NCI-H460 (cell line): ENCODE measurements at regions not wholly inside any gene's neighbourhood (a gene's known extent, or its start where the extent isn't known, plus 50 kb on each side); places are given as distances from the start of the nearest gene placed in this dataset.

Source experiments
- DNase-seq: peaks from one replicate; pipeline ENCODE4 v3.0.0-alpha.2; 2016; ENCODE audit warnings: low read depth; ENCODE audit errors: extremely low read depth

DNA sequence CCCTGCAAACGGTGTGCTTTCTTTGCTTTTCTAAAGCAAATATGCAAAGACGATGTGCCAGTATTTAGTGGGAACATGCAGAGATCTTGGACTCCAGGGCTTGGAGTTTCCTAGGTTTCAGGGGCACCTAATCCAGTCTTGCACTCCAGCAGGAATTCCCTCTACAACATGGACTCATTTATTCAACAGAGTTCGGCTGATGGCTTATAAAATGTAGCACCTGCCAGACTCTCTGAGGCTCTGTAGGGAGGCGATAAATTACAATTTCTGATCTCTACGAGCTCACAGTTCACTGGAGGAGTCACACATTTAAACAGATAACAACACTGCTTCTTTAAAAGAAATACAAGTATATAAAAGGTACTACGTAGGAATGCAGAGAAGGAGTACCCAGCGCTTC, 143.7 kb downstream of the FGF9 start:
- DNase-seq = no peak

DNA sequence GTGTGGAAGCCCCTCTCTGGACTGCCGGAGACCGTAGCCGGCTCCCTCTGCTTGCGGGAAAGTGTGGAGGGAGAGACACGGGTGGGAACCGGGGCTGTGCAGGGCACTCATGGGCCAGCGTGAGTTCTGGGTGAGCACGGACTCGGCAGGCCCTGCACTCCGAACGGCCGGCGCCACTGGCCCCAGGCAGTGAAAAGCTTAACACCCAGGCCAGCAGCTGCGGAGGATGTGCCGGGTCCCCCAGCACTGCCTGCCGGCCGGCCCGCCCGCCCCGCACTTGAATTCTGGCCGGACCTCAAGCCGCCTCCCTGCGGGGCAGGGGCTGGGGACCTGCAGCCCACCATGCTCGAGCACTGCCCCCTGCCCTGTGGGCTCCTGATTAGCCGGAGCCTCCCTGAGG, 147.0 kb downstream of the FGF9 start:
- DNase-seq = no peak

DNA sequence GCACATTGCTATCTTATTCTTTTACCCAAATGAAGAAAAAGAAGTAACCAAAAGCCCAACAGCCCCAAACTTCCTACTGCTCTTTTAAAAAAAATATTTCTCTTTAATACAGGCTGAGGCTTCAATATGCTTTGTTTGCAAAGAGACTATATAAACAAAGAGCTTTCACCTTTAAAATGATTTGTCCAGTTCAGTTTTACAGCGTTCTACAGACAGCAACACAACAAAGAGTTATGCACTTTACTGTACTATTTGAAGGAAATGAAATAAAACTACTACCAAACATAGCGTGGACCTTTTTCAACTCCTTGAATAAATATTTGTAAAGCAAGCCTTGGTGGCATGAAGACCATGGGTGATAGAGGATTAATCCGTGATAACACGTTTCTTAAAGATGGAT, 151.2 kb downstream of the FGF9 start:
- DNase-seq = no peak

DNA sequence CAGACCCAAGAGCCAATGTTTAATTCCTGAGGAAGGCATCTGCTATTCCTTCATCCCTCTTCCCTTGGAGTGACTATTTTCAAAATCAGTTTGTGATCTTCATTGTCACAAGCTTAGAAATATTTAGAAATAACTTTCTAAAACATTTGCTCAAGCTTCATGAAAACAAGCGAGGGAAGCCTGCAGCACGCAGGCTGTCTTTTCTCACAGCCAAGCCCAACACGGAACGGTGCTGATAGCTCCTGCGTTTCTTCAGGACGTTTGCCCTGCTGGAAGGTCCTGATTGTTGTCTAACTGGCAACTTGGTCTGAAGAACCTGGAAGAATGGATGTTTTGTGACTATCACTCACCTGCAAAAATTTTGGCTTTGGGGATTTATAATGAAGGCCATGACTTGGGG, 152.5 kb downstream of the FGF9 start:
- no peak for DNase-seq

DNA sequence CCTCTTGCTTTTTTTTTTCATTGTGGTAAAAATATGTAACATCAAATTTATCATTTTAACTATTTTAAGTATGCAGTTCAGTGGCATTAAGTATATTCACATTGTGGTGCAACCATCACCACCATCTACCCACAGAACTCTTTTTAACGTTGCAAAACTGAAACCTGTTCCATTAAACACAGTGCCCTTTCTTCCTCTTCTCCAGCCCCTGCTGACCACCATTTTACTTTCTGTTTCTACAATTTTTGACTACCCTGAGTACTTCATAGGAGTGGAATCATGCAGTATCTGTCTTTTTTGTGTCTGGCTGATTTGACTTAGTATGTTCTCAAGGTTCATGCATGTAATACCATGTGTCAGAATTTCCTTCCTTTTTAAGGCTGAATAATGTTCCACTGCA, 153.1 kb downstream of the FGF9 start:
- DNase-seq = no peak

DNA sequence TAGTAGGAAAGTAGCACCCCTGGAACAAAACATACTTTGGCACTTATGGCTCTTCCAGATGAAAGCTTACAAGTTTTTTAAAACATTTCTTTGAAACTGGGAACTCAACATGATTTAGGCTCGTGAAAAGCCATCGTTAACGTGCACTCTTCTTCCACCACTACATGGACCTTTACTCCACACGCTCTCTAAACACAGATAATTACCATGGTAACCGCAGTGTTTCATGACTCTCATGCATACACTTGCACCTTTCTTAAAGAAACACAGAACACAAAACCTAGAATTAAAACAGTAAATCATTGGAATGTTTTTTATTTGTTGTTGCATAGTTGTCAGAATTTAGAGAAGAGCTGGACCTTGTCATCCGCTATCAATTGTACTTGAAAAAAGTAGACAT, 154.3 kb downstream of the FGF9 start:
- no peak for DNase-seq

DNA sequence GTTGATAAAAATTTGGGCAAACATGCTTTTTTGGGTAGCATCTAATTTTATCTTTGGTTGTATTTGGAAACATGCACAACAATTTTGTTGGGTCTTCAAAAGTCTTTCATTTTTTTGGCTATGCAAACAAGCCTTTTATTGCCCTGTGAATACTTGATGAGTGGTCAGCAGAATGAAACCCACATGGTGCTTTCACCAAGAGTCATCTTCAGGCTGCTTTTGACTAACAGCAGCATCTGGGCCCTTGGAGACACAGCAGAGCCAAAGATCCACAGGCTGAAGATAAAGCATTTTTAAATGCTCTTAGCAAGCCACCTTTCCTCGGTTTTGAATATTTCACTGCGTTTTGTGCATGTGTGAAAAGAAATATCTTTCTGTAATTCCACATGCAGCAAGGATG, 154.9 kb downstream of the FGF9 start:
- DNase-seq = no peak

DNA sequence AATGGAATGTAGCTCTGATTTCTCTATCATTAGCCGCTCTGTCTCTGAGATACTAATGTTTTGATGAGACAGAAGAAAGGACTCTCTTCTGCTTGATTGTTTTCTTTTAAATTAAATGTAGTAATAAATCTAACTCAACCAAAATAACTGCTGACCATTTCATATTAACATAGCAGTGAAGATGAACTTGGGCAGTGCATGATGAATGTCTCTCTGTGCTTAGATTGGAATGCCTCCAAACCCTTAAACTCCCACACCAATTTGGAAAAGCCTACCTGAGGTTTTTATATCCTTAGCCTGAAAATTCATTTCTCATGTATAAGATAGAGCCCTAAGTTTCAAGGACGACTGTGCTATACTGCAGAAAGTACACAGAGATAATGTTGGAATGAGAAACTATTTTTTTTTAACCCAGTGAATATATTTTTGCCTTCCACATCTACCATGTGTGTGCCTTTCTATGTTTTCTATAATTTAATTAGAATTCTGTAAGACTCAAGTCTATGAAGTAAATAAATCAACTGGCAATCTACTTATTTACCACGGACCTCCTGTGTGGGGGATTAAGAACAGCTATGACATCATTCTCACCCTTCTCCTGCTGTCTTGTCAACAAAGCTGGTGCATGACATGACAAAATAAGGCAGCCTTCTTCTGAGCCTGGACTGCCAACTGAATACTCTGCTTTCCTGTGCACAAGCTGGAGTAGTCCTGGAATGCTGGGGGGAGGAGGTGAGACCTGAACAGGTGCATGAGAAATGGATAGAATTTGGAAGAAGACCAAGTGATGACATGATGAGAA, 155.5 kb downstream of the FGF9 start:
- no peak for DNase-seq

DNA sequence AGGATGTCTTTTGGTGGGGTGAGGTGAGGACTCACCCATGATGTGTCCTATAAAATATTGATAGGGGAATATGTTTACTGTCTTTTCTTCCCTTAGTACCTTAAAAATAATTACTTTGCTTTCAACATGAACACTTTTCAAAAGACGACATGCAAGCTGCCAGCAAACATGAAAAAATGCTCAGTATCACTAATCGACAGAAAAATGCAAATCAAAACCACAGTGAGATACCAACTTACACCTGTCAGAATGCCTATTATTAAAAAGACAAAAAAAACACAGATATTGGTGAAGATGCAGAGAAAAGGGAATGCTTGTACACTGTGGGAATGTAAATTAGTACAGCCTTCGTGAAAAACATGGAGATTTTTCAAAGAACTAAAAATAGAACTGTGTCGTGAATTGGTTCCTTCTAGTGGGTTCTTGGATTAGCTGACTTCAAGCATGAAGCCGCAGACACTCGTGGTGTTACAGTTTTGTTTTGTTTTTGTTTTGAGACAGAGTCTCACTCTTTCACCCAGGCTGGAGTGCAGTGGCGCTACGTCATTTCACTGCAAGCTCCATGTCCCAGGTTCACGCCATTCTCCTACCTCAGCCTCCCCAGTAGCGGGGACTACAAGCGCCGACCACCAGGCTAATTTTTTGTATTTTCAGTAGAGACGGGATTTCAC, 160.9 kb downstream of the FGF9 start:
- no peak for DNase-seq

DNA sequence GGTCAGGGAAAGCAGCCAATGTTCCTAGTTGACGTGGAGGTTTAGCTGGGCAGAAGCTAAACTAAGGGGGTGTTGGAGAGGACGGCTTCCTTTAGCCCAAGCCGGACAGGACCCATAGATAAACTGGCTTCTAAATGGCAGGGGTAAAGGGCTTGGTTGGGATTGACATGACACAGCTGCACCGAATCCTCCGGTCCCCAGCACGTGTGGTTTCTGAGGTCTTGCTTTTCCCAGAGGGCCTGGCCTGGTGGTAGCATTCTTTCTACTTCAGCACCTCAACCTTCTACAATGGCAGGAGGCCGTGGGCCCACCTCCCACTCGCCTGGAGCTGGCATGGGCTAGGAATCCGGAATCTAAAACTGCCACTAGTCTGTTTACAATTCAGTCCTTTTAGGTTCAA, 163.0 kb downstream of the FGF9 start:
- no peak for DNase-seq

DNA sequence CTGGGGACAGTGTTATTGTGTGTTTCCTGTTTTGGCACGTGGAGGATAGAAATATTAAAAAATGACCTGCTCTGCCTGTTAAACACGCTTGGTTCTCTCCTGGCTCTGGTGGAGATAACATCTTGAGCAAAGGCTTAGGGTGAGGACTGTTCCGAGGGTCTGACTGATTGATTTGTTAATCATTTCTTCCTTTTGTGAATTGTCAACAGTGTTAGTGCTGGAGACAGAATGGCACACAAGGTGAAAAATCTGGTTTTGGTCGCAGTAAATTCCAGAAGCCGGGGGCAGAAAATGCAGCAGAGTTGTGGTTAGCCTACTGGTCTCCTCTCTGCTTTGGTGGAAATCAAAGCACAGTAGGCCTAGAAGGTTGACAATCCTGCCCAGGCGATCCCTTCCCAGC, 163.6 kb downstream of the FGF9 start:
- DNase-seq = no peak

DNA sequence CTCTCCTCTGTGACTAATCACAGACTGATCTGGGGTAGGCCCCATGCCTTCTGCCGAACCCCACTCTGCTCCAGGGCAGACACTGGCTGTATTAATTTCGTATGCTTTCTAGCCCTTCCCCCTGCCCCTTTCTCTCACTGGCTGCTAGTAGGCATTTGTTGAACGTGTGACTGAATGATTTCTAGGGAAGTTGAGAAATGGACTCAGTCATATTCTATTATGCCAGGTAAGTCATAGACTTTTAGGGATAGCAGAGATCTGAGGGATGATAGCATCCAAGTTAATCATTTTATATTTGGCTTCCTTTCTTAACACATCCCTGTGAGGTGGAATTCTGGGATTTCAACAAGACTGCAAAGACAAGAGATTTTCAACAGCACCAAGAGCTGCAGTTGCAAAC, 166.4 kb downstream of the FGF9 start:
- DNase-seq = no peak

DNA sequence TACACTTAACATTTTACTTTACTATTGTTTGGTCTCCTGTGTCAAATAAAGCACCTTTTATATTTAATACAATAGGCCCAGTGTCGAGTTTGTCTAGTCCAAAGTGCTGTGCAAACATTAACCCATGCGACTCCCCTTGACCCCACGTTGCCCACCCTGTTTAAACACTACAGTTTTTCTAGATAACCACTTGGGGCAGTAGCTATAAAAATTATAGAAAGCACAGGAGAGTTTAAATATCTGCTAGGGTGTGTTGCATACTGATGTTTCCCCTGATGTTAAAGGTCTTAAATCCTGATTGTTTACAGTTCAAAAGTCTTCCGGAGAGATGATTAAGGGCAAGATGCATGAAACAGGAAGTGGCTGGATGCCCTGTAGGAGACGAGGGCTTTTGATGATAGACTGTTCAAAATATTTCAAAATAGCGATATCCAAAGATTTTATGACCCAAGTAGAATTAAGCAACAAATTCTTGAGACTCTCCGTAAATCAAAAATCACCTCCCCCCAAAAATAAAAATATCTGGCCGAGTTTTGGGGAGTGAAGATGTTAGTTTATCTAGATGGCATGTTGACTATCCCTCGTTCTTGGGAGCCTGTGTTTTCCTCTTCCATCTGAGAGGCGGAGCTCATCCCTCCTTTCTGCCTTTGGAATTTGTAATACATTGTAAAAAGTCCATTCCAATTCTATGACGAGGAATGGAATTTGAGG, 167.1 kb downstream of the FGF9 start:
- no peak for DNase-seq

DNA sequence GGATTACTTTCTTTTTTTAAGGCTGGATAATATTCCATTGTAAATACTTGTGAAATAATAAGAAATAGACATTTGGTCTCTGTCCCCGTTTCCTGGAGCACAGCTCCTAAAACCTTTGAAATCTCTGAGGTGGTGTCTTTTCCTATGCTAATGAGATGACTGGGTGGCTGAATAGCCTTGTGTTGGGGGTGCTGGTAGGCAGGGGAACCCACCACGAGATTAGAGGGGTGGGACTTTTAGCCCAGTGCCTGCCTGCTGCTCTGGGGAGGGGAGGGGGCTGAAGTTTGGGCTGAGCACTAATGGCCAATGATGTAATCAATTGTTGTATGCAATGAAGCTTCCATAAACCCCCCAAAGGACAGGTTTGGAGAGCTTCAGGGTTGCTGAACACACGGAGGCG, 175.7 kb downstream of the FGF9 start:
- no peak for DNase-seq

DNA sequence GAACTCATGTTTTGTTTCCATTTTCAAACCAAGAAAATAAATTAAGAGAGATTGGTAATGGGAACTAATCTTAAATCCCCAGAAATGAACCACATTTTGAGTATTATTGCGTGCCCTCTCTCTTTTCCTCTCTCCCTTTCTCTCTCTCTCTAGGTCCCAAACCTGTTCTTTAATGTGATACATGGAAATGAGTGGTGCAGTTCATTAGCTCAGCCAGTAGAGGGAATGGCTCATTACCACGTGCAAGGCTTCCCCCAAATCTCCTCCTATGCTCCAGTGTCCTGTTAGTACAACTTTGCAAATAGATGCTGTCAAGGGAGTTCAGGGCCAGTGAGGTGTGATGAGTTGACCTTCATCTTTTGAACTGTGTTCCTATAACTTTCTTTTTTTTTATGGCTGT, 178.4 kb downstream of the FGF9 start:
- DNase-seq = no peak

DNA sequence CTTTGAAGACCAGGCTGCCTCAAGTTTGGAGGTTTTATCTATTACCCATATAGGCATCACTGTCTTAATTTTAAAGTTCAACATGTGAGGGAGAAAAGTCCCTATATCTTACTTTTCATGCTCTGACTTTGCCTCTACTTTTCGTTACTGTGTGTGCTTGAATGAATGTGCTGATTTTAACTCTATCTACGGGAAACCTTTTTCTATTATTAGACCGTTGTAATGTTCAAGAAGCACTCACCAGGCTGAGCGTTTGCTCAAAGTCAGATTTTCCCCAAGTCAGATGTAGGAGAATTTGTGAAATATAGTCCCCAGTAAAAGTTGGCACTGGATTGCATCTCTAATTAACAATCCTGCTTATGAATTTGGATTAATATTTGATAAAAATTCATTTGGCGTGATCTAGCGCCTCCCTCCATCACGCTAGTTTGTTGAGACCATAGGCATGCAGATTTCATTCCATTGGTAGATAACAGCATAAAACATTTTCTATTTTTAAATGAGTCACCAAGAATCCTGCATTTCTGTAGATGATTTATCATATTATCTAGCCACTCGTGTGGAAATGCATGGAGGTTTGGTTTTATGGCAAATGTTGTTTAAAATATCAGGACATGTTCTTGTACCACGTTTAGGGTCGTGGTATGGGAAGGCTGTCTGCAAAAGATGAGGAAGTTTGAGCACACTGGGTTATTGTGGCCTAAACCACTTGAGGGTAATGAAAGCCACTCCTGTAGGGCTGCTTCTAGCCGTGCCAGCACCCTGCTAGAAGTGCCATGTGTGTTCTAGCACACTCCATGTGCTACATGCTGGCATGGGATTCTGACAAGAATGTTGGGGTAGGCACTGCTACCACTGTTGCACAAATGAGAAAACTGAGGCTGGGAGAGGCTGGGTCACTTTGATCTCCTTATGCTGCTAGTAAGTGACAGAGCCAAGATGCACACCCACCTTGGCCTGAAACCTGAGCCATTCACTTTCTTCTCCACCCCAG, 179.4 kb downstream of the FGF9 start:
- DNase-seq = no peak

DNA sequence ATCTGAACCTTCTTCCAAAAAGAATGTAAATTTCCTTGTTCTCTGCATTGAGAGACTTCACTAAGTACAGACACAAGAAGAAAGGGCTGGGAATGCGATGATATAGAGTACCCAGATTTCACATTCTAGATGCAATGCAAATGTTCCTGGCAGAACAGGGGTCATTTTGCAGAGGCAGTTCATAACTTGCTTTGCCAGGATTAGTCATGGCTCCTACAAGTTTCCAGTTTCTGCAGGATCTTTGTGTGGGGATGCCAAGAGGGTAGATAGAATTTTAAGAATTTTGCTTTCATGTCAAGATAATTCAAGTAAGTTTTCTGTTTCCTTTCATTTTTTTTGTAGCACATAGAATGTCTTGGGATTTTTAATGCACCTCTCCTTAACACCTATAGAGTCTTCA, 181.2 kb downstream of the FGF9 start:
- DNase-seq = no peak

DNA sequence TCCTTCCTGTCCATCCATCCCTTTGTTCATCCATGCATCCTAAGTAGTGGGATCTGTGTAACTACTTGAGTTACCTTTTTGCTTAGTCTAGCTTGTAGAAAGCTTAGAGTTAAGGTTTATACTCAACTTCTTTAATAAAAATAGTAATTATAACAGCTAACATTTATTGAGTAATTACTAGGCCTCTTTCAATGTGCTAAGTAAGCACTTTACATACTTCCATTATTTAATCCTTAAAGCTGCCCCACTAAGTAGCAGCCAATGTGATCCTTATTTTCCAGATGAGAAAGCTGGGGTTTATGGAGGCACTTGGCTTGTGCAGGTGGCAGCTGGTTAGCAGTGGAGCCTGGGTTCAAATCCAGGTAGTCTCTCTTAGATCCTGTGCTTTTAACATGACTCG, 182.9 kb downstream of the FGF9 start:
- no peak for DNase-seq

DNA sequence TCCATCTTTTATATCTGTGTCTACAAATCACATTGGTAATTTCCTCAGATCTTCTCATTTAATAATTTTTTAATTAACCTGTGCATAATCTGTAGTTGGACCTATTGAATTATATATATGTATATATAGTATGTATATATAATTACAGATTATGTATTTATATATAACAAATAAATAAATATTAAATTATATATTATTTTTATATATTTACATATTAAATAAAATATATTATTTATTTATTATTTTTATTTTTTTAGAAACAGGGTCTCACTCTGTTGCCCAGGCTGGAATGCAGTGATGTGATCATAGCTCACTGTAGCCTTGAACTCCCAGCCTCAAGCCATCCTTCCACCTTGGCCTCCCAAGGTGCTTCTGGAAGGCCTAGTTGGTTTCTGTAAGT, 197.9 kb downstream of the FGF9 start:
- no peak for DNase-seq

DNA sequence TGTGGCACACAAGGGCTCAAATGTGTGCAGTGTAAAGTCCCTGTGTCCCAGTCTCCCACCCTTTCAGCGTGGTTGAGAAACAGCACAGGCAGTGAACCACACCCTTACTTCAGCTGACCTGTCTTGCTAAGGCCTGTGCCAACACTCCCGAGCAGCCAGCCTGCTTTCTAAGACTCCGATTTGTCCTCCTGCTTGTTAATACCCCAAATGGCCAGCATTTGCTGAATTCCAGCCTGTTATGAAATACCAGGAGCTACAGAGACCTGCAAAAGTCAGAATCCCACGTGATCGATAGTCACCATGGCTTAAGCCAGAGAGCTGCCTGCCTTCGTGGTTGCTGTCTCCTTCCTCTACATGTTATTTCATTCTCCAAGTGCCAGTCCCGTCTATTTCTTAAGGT, 200.5 kb downstream of the FGF9 start:
- no peak for DNase-seq

DNA sequence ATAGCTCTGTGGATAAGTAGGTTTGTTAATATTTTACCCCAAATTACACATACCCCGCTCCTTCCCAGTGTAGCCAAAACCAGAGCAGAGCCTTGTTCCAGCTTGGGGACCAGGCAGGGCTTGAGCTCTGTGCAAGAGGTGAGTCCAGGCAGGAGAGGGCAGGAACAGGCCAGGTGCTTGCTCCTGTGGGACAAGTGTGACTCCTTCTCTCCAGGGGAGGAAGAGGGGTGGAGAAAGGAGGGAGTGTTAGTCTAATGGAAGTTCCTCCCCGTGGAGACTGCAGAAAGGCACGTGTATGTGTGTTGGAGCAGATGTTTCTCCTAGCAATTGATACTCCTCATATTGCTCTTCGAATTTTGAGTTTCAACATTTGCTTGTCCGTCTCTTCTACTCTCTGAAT, 201.0 kb downstream of the FGF9 start:
- DNase-seq = no peak
